Sigmoid colon (tissue), 6 donors: ENCODE measurements at regions not wholly inside any gene's neighbourhood (a gene's known extent, or its start where the extent isn't known, plus 50 kb on each side); places are given as distances from the start of the nearest gene placed in this dataset.
A peak's percentile ranks its signal among the peaks of the same experiment; 100 is the strongest.

Experiments used
- DNase-seq: peaks from one replicate; pipeline ENCODE4 v3.0.0-alpha.2; 2019
- H3K27ac ChIP-seq, 4 donors: fragments of 200-600 bp; sonication (generic); one replicate each; pipeline ENCODE4 v1.5.1; 2016 to 2019; ENCODE audit warnings: mild to moderate bottlenecking in 1 of 4
- H3K27me3 ChIP-seq, 3 donors: fragments of 200-600 bp; sonication (generic); one replicate each; pipeline ENCODE4 v1.5.1; 2019; ENCODE audit warnings: mild to moderate bottlenecking in 1 of 3
- H3K36me3 ChIP-seq, 4 donors: fragments of 200-600 bp; sonication (generic); one replicate each; pipeline ENCODE4 v1.5.1; 2016 to 2019
- H3K4me1 ChIP-seq, 4 donors: fragments of 200-600 bp; sonication (generic); one replicate each; pipeline ENCODE4 v1.5.1; 2017 to 2019
- H3K4me3 ChIP-seq, 4 donors: fragments of 200-600 bp; sonication (generic); one replicate each; pipeline ENCODE4 v1.5.1; 2017 to 2019; ENCODE audit warnings: mild to moderate bottlenecking in 2 of 4, moderate library complexity in 1 of 4
- H3K9me3 ChIP-seq, 4 donors: fragments of 200-600 bp in 3 of 4; sonication (generic) in 3 of 4; one replicate each; pipeline versions ENCODE4 v1.5.1 to v1.6.1; 2013 to 2019
- EP300 ChIP-seq, 4 donors: sonication (generic); formaldehyde crosslinking; IDR thresholded peaks; one replicate each; pipeline ENCODE4 v1.6.1; 2017; ENCODE audit warnings: antibody characterized with exemption in 4 of 4
- POLR2A ChIP-seq, 2 donors: fragments of 450-650 bp; IDR thresholded peaks; one replicate each; pipeline ENCODE4 v1.6.1; 2016; ENCODE audit warnings: antibody characterized with exemption in 2 of 2, mild to moderate bottlenecking in 2 of 2, moderate library complexity in 2 of 2
- POLR2AphosphoS5 ChIP-seq, 4 donors: sonication (generic); formaldehyde crosslinking; IDR thresholded peaks; one replicate each; pipeline ENCODE4 v1.6.1; 2017; ENCODE audit warnings: antibody characterized with exemption in 4 of 4
- WGBS, 2 donors: extraction: QIAGEN DNeasy Blood & Tissue Kit; methylation state at CpG; one replicate each; pipeline ENCODE4 v1.1.7; 2013; 5-methylcytosine and 5-hydroxymethylcytosine counted together
- intact Hi-C: fragments of 100-400 bp; cut with DNase I; formaldehyde crosslinking; loops from one replicate; pipeline ENCODE4 v1.15.1; 2023
- TF ChIP-seq, protein P1 (sequence below), 4 experiments: fragments of 450-650 bp in 3 of 4; fragments of 200-600 bp in 1 of 4; IDR thresholded peaks; one replicate each; pipeline ENCODE4 v1.5.1; 2016 to 2019; ENCODE audit warnings: antibody characterized with exemption in 4 of 4, mild to moderate bottlenecking in 3 of 4, moderate library complexity in 2 of 4
- donor health status: healthy with polysubstance abuse.
- donor health status: healthy.

- no peaks in the 10 kb centered on the region for H3K9me3 ChIP-seq
- H3K27me3 ChIP-seq = no peaks in the 10 kb centered on the region
- no peak overlapping the region for H3K27ac ChIP-seq
- intact Hi-C loops = no loop called here
- no peak for TF ChIP-seq POLR2AphosphoS5 (IDR thresholded peaks at IDR 0.05)
- TF ChIP-seq EP300 (IDR thresholded peaks at IDR 0.05) = no peak
- TF ChIP-seq, protein P1, sequence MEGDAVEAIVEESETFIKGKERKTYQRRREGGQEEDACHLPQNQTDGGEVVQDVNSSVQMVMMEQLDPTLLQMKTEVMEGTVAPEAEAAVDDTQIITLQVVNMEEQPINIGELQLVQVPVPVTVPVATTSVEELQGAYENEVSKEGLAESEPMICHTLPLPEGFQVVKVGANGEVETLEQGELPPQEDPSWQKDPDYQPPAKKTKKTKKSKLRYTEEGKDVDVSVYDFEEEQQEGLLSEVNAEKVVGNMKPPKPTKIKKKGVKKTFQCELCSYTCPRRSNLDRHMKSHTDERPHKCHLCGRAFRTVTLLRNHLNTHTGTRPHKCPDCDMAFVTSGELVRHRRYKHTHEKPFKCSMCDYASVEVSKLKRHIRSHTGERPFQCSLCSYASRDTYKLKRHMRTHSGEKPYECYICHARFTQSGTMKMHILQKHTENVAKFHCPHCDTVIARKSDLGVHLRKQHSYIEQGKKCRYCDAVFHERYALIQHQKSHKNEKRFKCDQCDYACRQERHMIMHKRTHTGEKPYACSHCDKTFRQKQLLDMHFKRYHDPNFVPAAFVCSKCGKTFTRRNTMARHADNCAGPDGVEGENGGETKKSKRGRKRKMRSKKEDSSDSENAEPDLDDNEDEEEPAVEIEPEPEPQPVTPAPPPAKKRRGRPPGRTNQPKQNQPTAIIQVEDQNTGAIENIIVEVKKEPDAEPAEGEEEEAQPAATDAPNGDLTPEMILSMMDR (IDR thresholded peaks at IDR 0.05) = no peak
- no peak for TF ChIP-seq POLR2A (IDR thresholded peaks at IDR 0.05)
- no peaks in the 10 kb centered on the region for H3K36me3 ChIP-seq
- no peaks in the 10 kb centered on the region for H3K4me1 ChIP-seq
- no peak overlapping the region for H3K4me3 ChIP-seq
- DNase-seq = no peak
- 81 to 91% methylated on average over 3 of the region's 3 CpGs for WGBS, 2 donors
Measured at GRCh38 chr12:115672086-115672485, 605.4 kb downstream of the MED13L start.

DNA sequence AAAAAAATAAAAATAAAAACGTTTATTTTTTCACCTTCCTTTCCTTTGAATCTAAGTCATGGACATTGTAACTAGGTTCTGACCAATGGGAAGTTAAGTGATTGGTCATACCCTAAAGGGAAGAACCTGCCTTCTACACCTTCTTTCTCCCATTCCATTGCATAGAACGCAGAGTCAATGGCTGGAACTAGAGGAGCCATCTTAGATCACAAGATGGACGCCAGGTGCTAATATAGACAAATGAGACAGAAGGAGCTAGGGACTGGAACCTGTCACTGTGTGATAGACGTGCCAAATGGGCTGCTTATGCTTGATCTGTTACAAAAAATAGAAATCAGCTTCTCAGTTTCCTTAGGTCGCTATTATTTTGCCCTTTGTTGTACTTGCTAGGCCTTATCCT, 606.6 kb downstream of the MED13L start:
- intact Hi-C loops = no loop called here
- Histone ChIP-seq H3K36me3 (no peaks in the 10 kb centered on the region), H3K27ac (no peak overlapping the region), H3K9me3 (no peaks in the 10 kb centered on the region), H3K4me1 (no peaks in the 10 kb centered on the region), H3K27me3 (no peaks in the 10 kb centered on the region), H3K4me3 (no peak overlapping the region)
- TF ChIP-seq, protein P1 (IDR thresholded peaks at IDR 0.05) = no peak
- TF ChIP-seq POLR2A (IDR thresholded peaks at IDR 0.05) = no peak
- no peak for TF ChIP-seq POLR2AphosphoS5 (IDR thresholded peaks at IDR 0.05)
- TF ChIP-seq EP300 (IDR thresholded peaks at IDR 0.05) = no peak
- no peak for DNase-seq
- 87% methylated on average over 5 of the region's 5 CpGs for WGBS, 2 donors

- intact Hi-C loops = no loop called here
- Histone ChIP-seq H3K4me3 (no peak overlapping the region), H3K27me3 (no peaks in the 10 kb centered on the region), H3K4me1 (no peaks in the 10 kb centered on the region), H3K27ac (no peak overlapping the region), H3K9me3 (no peaks in the 10 kb centered on the region), H3K36me3 (no peaks in the 10 kb centered on the region)
- TF ChIP-seq POLR2A (IDR thresholded peaks at IDR 0.05) (no peak), POLR2AphosphoS5 (IDR thresholded peaks at IDR 0.05) (no peak), EP300 (IDR thresholded peaks at IDR 0.05) (no peak)
- TF ChIP-seq, protein P1 (IDR thresholded peaks at IDR 0.05) = no peak
- WGBS, 2 donors = 67 to 69% methylated on average over 1 of the region's 1 CpG
- no peak for DNase-seq
Measured at GRCh38 chr12:115667116-115667515, 610.4 kb downstream of the MED13L start.

DNA sequence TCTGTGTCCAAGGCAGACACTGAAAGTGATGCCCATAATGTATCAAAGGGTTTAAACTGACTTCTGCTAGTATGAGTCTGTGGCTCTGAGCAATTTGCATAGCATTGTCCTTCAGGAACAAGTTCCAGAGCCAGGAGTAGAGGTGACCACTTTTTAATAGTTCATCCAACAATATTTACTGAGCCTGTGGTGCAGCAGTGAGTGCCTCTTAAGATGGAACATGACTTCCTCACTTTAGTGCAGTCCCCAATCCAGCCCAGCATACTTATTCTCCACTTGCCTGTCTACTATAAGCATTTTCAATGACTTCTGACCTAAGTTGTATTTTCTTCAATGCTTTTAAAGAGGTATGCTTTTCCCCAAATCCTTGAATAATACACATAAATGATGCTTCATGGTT, 611.3 kb downstream of the MED13L start:
- TF ChIP-seq, protein P1 (IDR thresholded peaks at IDR 0.05) = no peak
- no peak for TF ChIP-seq EP300 (IDR thresholded peaks at IDR 0.05)
- no peak for TF ChIP-seq POLR2A (IDR thresholded peaks at IDR 0.05)
- no peak for TF ChIP-seq POLR2AphosphoS5 (IDR thresholded peaks at IDR 0.05)
- H3K27me3 ChIP-seq = no peaks in the 10 kb centered on the region
- no peaks in the 10 kb centered on the region for H3K36me3 ChIP-seq
- DNase-seq = no peak
- H3K27ac ChIP-seq = no peak overlapping the region
- H3K4me3 ChIP-seq = no peak overlapping the region
- H3K9me3 ChIP-seq = no peaks in the 10 kb centered on the region
- peaks cover 0 to 6% (median 2%) of the 10 kb centered on the region in 4 donors for H3K4me1 ChIP-seq
- intact Hi-C loops = no loop called here

DNA sequence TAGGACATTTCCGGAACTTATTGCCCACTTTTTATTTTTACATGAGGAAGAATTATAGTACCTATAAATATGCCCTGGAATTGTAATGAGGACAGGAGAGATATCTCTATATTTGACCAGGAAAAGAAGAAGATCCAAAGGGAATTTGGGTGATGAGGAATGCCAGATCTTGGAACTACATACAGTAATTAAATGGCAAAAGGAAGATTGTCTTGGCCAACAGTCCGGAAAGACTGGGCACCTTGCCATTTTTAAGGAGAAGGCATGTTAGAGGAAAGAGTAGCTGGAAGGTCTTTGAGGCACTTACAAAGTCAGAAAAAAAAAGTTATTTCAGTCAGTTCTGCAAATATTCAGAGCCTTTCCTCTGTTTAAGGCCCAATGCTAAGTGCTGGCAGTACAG, 616.4 kb downstream of the MED13L start:
- 56 to 69% methylated on average over 2 of the region's 2 CpGs for WGBS, 2 donors
- Histone ChIP-seq H3K27ac (peak overlapping the region in 1 of 4 donors; percentile 0), H3K4me3 (no peak overlapping the region), H3K9me3 (no peaks in the 10 kb centered on the region), H3K27me3 (no peaks in the 10 kb centered on the region), H3K36me3 (no peaks in the 10 kb centered on the region), H3K4me1 (peaks cover 0 to 10% (median 4%) of the 10 kb centered on the region in 4 donors)
- DNase-seq = no peak
- TF ChIP-seq, protein P1 (IDR thresholded peaks at IDR 0.05) = no peak
- TF ChIP-seq POLR2A (IDR thresholded peaks at IDR 0.05) = no peak
- TF ChIP-seq POLR2AphosphoS5 (IDR thresholded peaks at IDR 0.05) = no peak
- no peak for TF ChIP-seq EP300 (IDR thresholded peaks at IDR 0.05)
- intact Hi-C loops = no loop called here
